Activated CD8-positive, alpha-beta memory T cell treated with anti-CD3 and anti-CD28 coated beads for 24 hours (primary cell): ENCODE measurements at regions not wholly inside any gene's neighbourhood (a gene's known extent, or its start where the extent isn't known, plus 50 kb on each side); places are given as distances from the start of the nearest gene placed in this dataset.
"Not testable (repeated sequence)": the region's sequence is repeated elsewhere in the genome, so short reads cannot be mapped to it uniquely, and the experiment has no call there.

Source experiments
- DNase-seq: peaks from one replicate; pipeline ENCODE4 v3.0.0-alpha.2; 2020

GRCh38 chr6:8846680-8847079 lies 411.3 kb upstream of the SLC35B3 start:
- DNase-seq, result not testable (repeated sequence)

- no peak for DNase-seq
Measured at GRCh38 chr6:8845690-8846089, 410.3 kb upstream of the SLC35B3 start.

- no peak for DNase-seq
Measured at GRCh38 chr6:8844968-8845367, 409.6 kb upstream of the SLC35B3 start.

- DNase-seq, result no peak
Measured at GRCh38 chr6:8839626-8840025, 404.3 kb upstream of the SLC35B3 start.

- no peak for DNase-seq
Measured at GRCh38 chr6:8837343-8837742, 402.0 kb upstream of the SLC35B3 start.

- DNase-seq, result not testable (repeated sequence)
Measured at GRCh38 chr6:8832695-8833094, 397.4 kb upstream of the SLC35B3 start.

- DNase-seq, result no peak
Measured at GRCh38 chr6:8831366-8832152, 396.2 kb upstream of the SLC35B3 start.

- no peak for DNase-seq
Measured at GRCh38 chr6:8830794-8831193, 395.4 kb upstream of the SLC35B3 start.

- no peak for DNase-seq
Measured at GRCh38 chr6:8829796-8830195, 394.5 kb upstream of the SLC35B3 start.

- no peak for DNase-seq
Measured at GRCh38 chr6:8829296-8829695, 394.0 kb upstream of the SLC35B3 start.

- no peak for DNase-seq
Measured at GRCh38 chr6:8828376-8828775, 393.0 kb upstream of the SLC35B3 start.

- no peak for DNase-seq
Measured at GRCh38 chr6:8825726-8826125, 390.4 kb upstream of the SLC35B3 start.

- no peak for DNase-seq
Measured at GRCh38 chr6:8821981-8822381, 386.6 kb upstream of the SLC35B3 start.

GRCh38 chr6:8820313-8820712 lies 385.0 kb upstream of the SLC35B3 start:
- no peak for DNase-seq

GRCh38 chr6:8819446-8819845 lies 384.1 kb upstream of the SLC35B3 start:
- no peak for DNase-seq

- DNase-seq, result no peak
Measured at GRCh38 chr6:8814440-8815000, 379.2 kb upstream of the SLC35B3 start.

- no peak for DNase-seq
Measured at GRCh38 chr6:8810325-8810724, 375.0 kb upstream of the SLC35B3 start.

GRCh38 chr6:8809662-8810061 lies 374.3 kb upstream of the SLC35B3 start:
- DNase-seq, result no peak

- DNase-seq, result no peak
Measured at GRCh38 chr6:8803181-8803760, 367.9 kb upstream of the SLC35B3 start.

GRCh38 chr6:8802397-8802796 lies 367.1 kb upstream of the SLC35B3 start:
- DNase-seq, result not testable (repeated sequence)

GRCh38 chr6:8794420-8794819 lies 359.1 kb upstream of the SLC35B3 start:
- DNase-seq, result no peak

GRCh38 chr6:8789878-8790277 lies 354.5 kb upstream of the SLC35B3 start:
- no peak for DNase-seq

- DNase-seq, result no peak
Measured at GRCh38 chr6:8785223-8785622, 349.9 kb upstream of the SLC35B3 start.

- DNase-seq, result no peak
Measured at GRCh38 chr6:8783191-8783590, 347.8 kb upstream of the SLC35B3 start.
